Neural cell (in vitro differentiated cells): ENCODE measurements at regions not wholly inside any gene's neighbourhood (a gene's known extent, or its start where the extent isn't known, plus 50 kb on each side); places are given as distances from the start of the nearest gene placed in this dataset.

Source experiments
- H2AFZ ChIP-seq: fragments of 200-600, 300-800 bp; sonication (generic), shearing (Covaris generic); 2 replicates; pipeline ENCODE4 v1.6.0; 2014; ENCODE audit warnings: low read depth, mild to moderate bottlenecking, antibody characterized with exemption, low read length, moderate library complexity
- H3F3A ChIP-seq: fragments of 200-600 bp; shearing (Covaris generic); 2 replicates; pipeline ENCODE4 v1.6.1; 2016; ENCODE audit warnings: mild to moderate bottlenecking, moderate library complexity, mixed read lengths, antibody characterized with exemption, low read length; ENCODE audit not compliant: insufficient read depth, poor library complexity, severe bottlenecking
- H3K27ac ChIP-seq: fragments of 200-600, 300-800 bp; sonication (generic), shearing (Covaris generic); 2 replicates; pipeline ENCODE4 v1.5.1; 2014; ENCODE audit warnings: mild to moderate bottlenecking, low read length, moderate library complexity
- H3K27me3 ChIP-seq: fragments of 300-800, 200-600 bp; sonication (generic), shearing (Covaris generic); 2 replicates; pipeline ENCODE4 v1.6.0; 2014; ENCODE audit warnings: mild to moderate bottlenecking, low read depth, low read length, moderate library complexity; ENCODE audit not compliant: insufficient read depth
- H3K36me3 ChIP-seq: fragments of 300-800, 200-600 bp; sonication (generic), shearing (Covaris generic); 2 replicates; pipeline ENCODE4 v1.5.1; 2014; ENCODE audit warnings: mild to moderate bottlenecking, antibody characterized with exemption, low read length, moderate library complexity; ENCODE audit not compliant: insufficient read depth
- H3K4me2 ChIP-seq: fragments of 300-800, 200-600 bp; sonication (generic), shearing (Covaris generic); 2 replicates; pipeline ENCODE4 v1.6.0; 2014; ENCODE audit warnings: mild to moderate bottlenecking, low read length
- H3K4me3 ChIP-seq: fragments of 300-800, 200-600 bp; sonication (generic), shearing (Covaris generic); 2 replicates; pipeline ENCODE4 v1.5.1; 2014; ENCODE audit warnings: mild to moderate bottlenecking, low read length, moderate library complexity
- H3K79me2 ChIP-seq: fragments of 200-600 bp; shearing (Covaris generic); replicated peaks from 2 replicates; pipeline ENCODE4 v1.6.0; 2014; ENCODE audit warnings: mild to moderate bottlenecking, low read length, moderate library complexity; ENCODE audit not compliant: insufficient read depth
- H3K9ac ChIP-seq: fragments of 300-800, 200-600 bp; sonication (generic), shearing (Covaris generic); 2 replicates; pipeline ENCODE4 v1.6.1; 2016; ENCODE audit warnings: mild to moderate bottlenecking, low read length, mixed read lengths
- H3K9me2 ChIP-seq: fragments of 200-600 bp; shearing (Covaris generic); 2 replicates; pipeline ENCODE4 v1.6.1; 2016; ENCODE audit warnings: mild to moderate bottlenecking, low read length, mixed read lengths; ENCODE audit not compliant: insufficient read depth
- H3K9me3 ChIP-seq: fragments of 200-600, 300-800 bp; sonication (generic), shearing (Covaris generic); 2 replicates; pipeline ENCODE4 v1.6.1; 2016; ENCODE audit warnings: mild to moderate bottlenecking, mixed run types, low read length, moderate library complexity, mixed read lengths
- H4K20me1 ChIP-seq: fragments of 200-600 bp; shearing (Covaris generic); 2 replicates; pipeline ENCODE4 v1.6.1; 2016; ENCODE audit warnings: mild to moderate bottlenecking, mixed run types; ENCODE audit not compliant: insufficient read depth
- EP300 ChIP-seq: fragments of 450-650 bp; conservative IDR thresholded peaks from 2 replicates; pipeline ENCODE4 v1.6.1; 2014; ENCODE audit warnings: antibody characterized with exemption, mild to moderate bottlenecking, moderate library complexity; ENCODE audit not compliant: poor library complexity, severe bottlenecking
- EZH2 ChIP-seq: fragments of 200-600, 300-800 bp; shearing (Covaris generic), sonication (generic); IDR thresholded peaks from 2 replicates; pipeline ENCODE4 v1.6.1; 2014; ENCODE audit warnings: antibody characterized with exemption, low read length, borderline replicate concordance, mild to moderate bottlenecking; ENCODE audit not compliant: insufficient read depth, poor library complexity, severe bottlenecking
- MXI1 ChIP-seq: fragments of 450-650 bp; conservative IDR thresholded peaks from 2 replicates; pipeline ENCODE4 v1.6.1; 2014; ENCODE audit warnings: antibody characterized with exemption, mild to moderate bottlenecking; ENCODE audit not compliant: poor library complexity, severe bottlenecking
- POLR2AphosphoS5 ChIP-seq: IDR thresholded peaks from 2 replicates; pipeline ENCODE4 v1.6.1; 2012
- RAD21 ChIP-seq: fragments of 450-650 bp; conservative IDR thresholded peaks from 2 replicates; pipeline ENCODE4 v1.6.1; 2014; ENCODE audit warnings: antibody characterized with exemption, mild to moderate bottlenecking, moderate library complexity
- SMC3 ChIP-seq: fragments of 450-650 bp; conservative IDR thresholded peaks from 2 replicates; pipeline ENCODE4 v1.6.1; 2014; ENCODE audit warnings: antibody characterized with exemption, mild to moderate bottlenecking, moderate library complexity; ENCODE audit not compliant: poor library complexity
- TAF1 ChIP-seq: IDR thresholded peaks from 2 replicates; pipeline ENCODE4 v1.6.1; 2012; ENCODE audit warnings: low read depth
- TF ChIP-seq, protein P1 (sequence below): IDR thresholded peaks from 2 replicates; pipeline ENCODE4 v1.6.1; 2012; ENCODE audit warnings: borderline replicate concordance
- TF ChIP-seq, protein P2 (sequence below): fragments of 450-650 bp; IDR thresholded peaks from 2 replicates; pipeline ENCODE4 v1.5.1; 2014; ENCODE audit warnings: antibody characterized with exemption, mild to moderate bottlenecking, moderate library complexity; ENCODE audit not compliant: poor library complexity, severe bottlenecking

DNA sequence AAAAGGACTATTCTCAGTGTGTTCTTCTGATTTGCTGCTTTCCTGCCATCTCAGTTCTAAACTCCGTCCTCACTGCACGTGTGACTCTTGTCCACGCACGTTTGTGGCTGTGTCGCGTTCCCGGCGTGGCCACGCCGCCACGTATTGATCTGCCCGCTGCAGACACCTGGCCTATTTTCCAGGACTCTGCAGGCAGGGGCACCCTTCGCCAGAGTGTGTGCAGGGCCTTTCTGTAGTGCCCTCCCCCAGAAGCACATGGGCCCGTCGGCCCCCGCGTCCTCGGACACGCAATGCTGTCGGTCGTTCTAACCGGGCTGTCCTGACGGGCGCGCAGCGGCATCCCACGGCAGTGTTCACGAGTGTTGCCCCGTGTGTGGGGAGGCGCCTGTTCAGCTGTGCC, 87.6 kb downstream of the YTHDF1 start:
- Histone ChIP-seq H3K27me3 (no peaks in the 10 kb centered on the region), H3K27ac (no peak overlapping the region), H3K4me2 (no peak overlapping the region), H3F3A (no peaks in the 10 kb centered on the region), H2AFZ (no peak overlapping the region), H3K4me3 (no peak overlapping the region), H4K20me1 (no peaks in the 10 kb centered on the region), H3K9me2 (no peaks in the 10 kb centered on the region), H3K79me2 (no peaks in the 10 kb centered on the region), H3K9me3 (no peaks in the 10 kb centered on the region), H3K9ac (no peak overlapping the region), H3K36me3 (no peaks in the 10 kb centered on the region)
- TF ChIP-seq RAD21 (no peak), EP300 (no peak), TAF1 (no peak), MXI1 (no peak), POLR2AphosphoS5 (no peak), SMC3 (no peak), EZH2 (no peak)
- TF ChIP-seq, protein P1, sequence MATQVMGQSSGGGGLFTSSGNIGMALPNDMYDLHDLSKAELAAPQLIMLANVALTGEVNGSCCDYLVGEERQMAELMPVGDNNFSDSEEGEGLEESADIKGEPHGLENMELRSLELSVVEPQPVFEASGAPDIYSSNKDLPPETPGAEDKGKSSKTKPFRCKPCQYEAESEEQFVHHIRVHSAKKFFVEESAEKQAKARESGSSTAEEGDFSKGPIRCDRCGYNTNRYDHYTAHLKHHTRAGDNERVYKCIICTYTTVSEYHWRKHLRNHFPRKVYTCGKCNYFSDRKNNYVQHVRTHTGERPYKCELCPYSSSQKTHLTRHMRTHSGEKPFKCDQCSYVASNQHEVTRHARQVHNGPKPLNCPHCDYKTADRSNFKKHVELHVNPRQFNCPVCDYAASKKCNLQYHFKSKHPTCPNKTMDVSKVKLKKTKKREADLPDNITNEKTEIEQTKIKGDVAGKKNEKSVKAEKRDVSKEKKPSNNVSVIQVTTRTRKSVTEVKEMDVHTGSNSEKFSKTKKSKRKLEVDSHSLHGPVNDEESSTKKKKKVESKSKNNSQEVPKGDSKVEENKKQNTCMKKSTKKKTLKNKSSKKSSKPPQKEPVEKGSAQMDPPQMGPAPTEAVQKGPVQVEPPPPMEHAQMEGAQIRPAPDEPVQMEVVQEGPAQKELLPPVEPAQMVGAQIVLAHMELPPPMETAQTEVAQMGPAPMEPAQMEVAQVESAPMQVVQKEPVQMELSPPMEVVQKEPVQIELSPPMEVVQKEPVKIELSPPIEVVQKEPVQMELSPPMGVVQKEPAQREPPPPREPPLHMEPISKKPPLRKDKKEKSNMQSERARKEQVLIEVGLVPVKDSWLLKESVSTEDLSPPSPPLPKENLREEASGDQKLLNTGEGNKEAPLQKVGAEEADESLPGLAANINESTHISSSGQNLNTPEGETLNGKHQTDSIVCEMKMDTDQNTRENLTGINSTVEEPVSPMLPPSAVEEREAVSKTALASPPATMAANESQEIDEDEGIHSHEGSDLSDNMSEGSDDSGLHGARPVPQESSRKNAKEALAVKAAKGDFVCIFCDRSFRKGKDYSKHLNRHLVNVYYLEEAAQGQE = no peak
- TF ChIP-seq, protein P2, sequence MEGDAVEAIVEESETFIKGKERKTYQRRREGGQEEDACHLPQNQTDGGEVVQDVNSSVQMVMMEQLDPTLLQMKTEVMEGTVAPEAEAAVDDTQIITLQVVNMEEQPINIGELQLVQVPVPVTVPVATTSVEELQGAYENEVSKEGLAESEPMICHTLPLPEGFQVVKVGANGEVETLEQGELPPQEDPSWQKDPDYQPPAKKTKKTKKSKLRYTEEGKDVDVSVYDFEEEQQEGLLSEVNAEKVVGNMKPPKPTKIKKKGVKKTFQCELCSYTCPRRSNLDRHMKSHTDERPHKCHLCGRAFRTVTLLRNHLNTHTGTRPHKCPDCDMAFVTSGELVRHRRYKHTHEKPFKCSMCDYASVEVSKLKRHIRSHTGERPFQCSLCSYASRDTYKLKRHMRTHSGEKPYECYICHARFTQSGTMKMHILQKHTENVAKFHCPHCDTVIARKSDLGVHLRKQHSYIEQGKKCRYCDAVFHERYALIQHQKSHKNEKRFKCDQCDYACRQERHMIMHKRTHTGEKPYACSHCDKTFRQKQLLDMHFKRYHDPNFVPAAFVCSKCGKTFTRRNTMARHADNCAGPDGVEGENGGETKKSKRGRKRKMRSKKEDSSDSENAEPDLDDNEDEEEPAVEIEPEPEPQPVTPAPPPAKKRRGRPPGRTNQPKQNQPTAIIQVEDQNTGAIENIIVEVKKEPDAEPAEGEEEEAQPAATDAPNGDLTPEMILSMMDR = no peak

GRCh38 chr20:63127700-63128364, 88.1 kb downstream of the YTHDF1 start:
- Histone ChIP-seq H3K4me3 (no peak overlapping the region), H3F3A (no peaks in the 10 kb centered on the region), H3K4me2 (no peak overlapping the region), H3K79me2 (no peaks in the 10 kb centered on the region), H2AFZ (no peak overlapping the region), H3K9ac (no peak overlapping the region), H3K36me3 (no peaks in the 10 kb centered on the region), H3K27ac (no peak overlapping the region), H3K27me3 (no peaks in the 10 kb centered on the region), H3K9me3 (peaks cover under 1% of the 10 kb centered on the region), H4K20me1 (no peaks in the 10 kb centered on the region), H3K9me2 (no peaks in the 10 kb centered on the region)
- TF ChIP-seq TAF1 (no peak), SMC3 (no peak), EP300 (no peak), EZH2 (no peak), MXI1 (no peak), POLR2AphosphoS5 (no peak), RAD21 (no peak)
- TF ChIP-seq, protein P1 = no peak
- TF ChIP-seq, protein P2 = no peak
